Common myeloid progenitor, CD34-positive (primary cell): ENCODE measurements at regions not wholly inside any gene's neighbourhood (a gene's known extent, or its start where the extent isn't known, plus 50 kb on each side); places are given as distances from the start of the nearest gene placed in this dataset.

Source experiments
- CTCF ChIA-PET: fragments of 350-600 bp; sonication (Branson Sonifier 250); formaldehyde crosslinking; loops from one replicate; lab custom pipeline; 2021; ENCODE audit warnings: antibody characterized with exemption; lab: Charles Lee
- POLR2A ChIA-PET: fragments of 350-600 bp; sonication (Branson Sonifier 250); formaldehyde crosslinking; loops from one replicate; lab custom pipeline; 2021; ENCODE audit warnings: antibody characterized with exemption; lab: Charles Lee
- DNase-seq, 3 donors: peaks; one replicate each; pipeline versions ENCODE4 v3.0.0 to v3.0.0-alpha.2; 2013
- H3K27ac ChIP-seq, 2 experiments: 1 replicate in 1 of 2; 2 replicates in 1 of 2; pipeline ENCODE4 v1.7.0; 2013; ENCODE audit warnings: inconsistent platforms in 2 of 2, low read length in 2 of 2, mild to moderate bottlenecking in 2 of 2, low read depth in 1 of 2, moderate library complexity in 1 of 2; ENCODE audit not compliant: severe bottlenecking in 2 of 2, insufficient read depth in 1 of 2, poor library complexity in 1 of 2
- H3K27me3 ChIP-seq, 5 experiments: replicated peaks in 2 of 5; 1 replicate in 3 of 5; 2 replicates in 2 of 5; pipeline versions ENCODE4 v1.6.1 to v1.7.0; 2013; ENCODE audit warnings: low read length in 4 of 5, mild to moderate bottlenecking in 2 of 5, moderate library complexity in 2 of 5, inconsistent platforms in 1 of 5; ENCODE audit not compliant: insufficient read depth in 5 of 5, control insufficient read depth in 4 of 5
- H3K36me3 ChIP-seq, 4 experiments: 1 replicate in 2 of 4; 2 replicates in 2 of 4; pipeline versions ENCODE4 v1.6.1 to v1.7.0; 2013; ENCODE audit warnings: low read length in 3 of 4, control low read depth in 1 of 4, mild to moderate bottlenecking in 1 of 4; ENCODE audit not compliant: control insufficient read depth in 4 of 4, insufficient read depth in 4 of 4
- H3K4me1 ChIP-seq, 4 experiments: 1 replicate in 3 of 4; 2 replicates in 1 of 4; pipeline versions ENCODE4 v1.6.1 to v1.7.1; 2013; ENCODE audit warnings: low read length in 3 of 4, mild to moderate bottlenecking in 3 of 4, control low read depth in 1 of 4, inconsistent platforms in 1 of 4, moderate library complexity in 1 of 4; ENCODE audit not compliant: control insufficient read depth in 4 of 4, insufficient read depth in 4 of 4; ENCODE audit errors: control extremely low read depth in 1 of 4
- H3K4me3 ChIP-seq, 7 experiments: 1 replicate in 4 of 7; 2 replicates in 3 of 7; pipeline versions ENCODE4 v1.5.1 to v1.7.0; 2013; ENCODE audit warnings: mild to moderate bottlenecking in 7 of 7, low read length in 6 of 7, moderate library complexity in 6 of 7, inconsistent platforms in 2 of 7, low read depth in 2 of 7, control low read depth in 1 of 7; ENCODE audit not compliant: insufficient read depth in 4 of 7, control insufficient read depth in 1 of 7; ENCODE audit errors: extremely low read depth in 1 of 7
- H3K9me3 ChIP-seq, 5 experiments: 1 replicate in 4 of 5; 2 replicates in 1 of 5; pipeline versions ENCODE4 v1.6.1 to v1.7.1; 2013; ENCODE audit warnings: low read length in 4 of 5, mild to moderate bottlenecking in 2 of 5, inconsistent platforms in 1 of 5, low read depth in 1 of 5, moderate library complexity in 1 of 5; ENCODE audit not compliant: control insufficient read depth in 4 of 5, insufficient read depth in 2 of 5; ENCODE audit errors: control extremely low read depth in 1 of 5
- WGBS: methylation state at CpG from one replicate; pipeline ENCODE4 v1.1.5; 2013; ENCODE audit not compliant: insufficient coverage; 5-methylcytosine and 5-hydroxymethylcytosine counted together

DNA sequence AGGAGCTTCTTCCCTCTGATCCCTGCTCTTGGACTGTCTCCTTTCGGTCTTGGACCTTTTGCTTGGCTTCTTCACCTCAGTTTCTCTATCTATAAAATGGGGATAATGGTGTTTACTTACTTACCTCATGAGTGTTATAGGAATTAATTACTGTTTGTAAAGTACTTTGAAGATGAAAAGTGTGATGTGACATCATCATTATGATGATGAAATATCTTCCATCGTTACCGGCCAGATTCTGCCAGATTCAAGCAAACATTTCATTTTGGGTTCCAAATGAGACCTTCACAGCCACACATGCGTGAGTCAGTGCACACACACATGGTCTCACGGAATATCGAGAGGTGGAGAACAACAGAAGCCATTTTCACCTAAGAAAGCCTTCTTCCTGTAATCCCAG is 220.1 kb upstream of the RPL34 start:
- Histone ChIP-seq H3K27me3 (no peaks in the 10 kb centered on the region), H3K4me1 (no peaks in the 10 kb centered on the region), H3K36me3 (no peaks in the 10 kb centered on the region), H3K9me3 (peaks cover 0 to 2% (median 0%) of the 10 kb centered on the region in 5 experiments), H3K4me3 (no peak overlapping the region), H3K27ac (no peak overlapping the region)
- ChIA-PET POLR2A (no interaction called here), CTCF (no interaction called here)
- WGBS = 99% methylated on average over 5 of the region's 6 CpGs
- no peak for DNase-seq

DNA sequence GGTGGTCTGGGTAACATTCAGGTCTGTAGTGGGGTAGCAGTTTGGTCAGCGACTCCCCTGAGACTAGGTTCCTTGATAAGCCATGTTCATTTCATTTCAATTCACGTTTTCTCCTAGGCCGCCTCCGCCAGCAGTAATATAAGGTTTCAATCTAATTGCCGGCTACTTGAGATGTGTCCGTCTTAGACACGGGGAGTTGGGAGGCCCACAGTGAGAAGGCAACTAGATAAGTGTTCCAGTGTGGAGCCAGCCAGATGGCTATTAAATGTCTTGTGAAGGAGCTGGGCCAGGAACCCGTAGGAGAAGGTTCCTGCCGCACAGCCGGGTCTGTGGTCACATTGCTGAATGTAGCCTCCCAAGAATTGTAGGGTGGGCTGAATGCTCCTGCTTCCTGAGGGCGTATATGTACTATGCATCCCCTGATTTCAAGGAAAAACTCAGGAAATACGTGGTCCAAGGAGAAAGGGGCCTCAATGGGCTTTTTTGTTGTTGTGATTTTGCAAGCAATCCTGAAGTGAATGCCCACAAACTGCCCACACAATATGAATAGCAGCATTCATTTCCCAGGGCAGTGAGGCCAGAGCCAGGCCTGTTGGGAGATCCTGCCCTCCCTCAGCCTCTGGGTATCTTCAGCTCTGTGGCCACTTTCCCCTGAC is 220.6 kb upstream of the RPL34 start:
- Histone ChIP-seq H3K9me3 (no peaks in the 10 kb centered on the region), H3K4me1 (no peaks in the 10 kb centered on the region), H3K27me3 (no peaks in the 10 kb centered on the region), H3K4me3 (no peak overlapping the region), H3K36me3 (no peaks in the 10 kb centered on the region), H3K27ac (no peak overlapping the region)
- DNase-seq = no peak
- 98% methylated on average over 10 of the region's 12 CpGs for WGBS
- ChIA-PET POLR2A (no interaction called here), CTCF (no interaction called here)

DNA sequence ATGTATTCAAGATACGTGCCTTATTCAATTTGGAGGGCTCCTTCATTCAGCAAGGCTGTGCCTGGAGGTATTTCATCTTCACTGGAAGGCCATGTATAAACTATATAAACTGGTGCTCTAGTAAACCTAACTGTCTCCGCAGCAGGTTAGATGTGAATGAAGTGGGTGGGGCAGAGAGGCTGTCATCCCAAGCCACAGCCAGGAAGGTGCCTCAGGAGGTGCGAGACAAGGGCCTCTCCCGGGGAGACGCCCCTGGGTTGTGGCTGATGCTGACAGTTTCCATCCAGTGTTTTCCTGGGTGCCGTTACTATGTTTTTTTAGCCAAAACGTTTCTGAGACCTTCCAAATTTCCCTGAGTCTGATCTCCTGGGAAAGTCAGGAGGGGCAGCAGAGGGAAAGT is 221.5 kb upstream of the RPL34 start:
- POLR2A ChIA-PET = no interaction called here
- 88% methylated on average over 4 of the region's 7 CpGs for WGBS
- H3K4me3 ChIP-seq = no peak overlapping the region
- CTCF ChIA-PET = no interaction called here
- no peaks in the 10 kb centered on the region for H3K36me3 ChIP-seq
- DNase-seq = no peak
- H3K9me3 ChIP-seq = no peaks in the 10 kb centered on the region
- H3K27ac ChIP-seq = no peak overlapping the region
- no peaks in the 10 kb centered on the region for H3K4me1 ChIP-seq
- H3K27me3 ChIP-seq = no peaks in the 10 kb centered on the region

DNA sequence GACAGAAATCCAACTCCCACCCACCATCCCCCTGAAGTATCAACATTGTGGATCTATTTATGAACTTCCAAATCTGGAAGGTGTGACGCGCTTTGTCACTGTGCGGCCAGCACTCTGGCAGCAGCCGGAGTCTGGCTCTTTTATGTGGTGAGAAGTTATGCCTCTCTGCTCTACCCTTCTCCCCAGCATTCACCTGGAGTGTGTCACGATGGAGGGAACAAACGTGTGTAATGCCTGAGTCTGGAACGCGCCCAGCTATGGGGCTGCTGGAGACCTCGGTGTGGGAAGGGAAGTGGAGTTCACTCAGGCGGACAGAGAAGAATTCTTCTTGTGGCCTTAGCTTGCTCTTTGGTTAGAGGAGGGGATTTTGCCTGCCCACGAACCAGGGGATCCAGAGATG is 222.1 kb upstream of the RPL34 start:
- no peak overlapping the region for H3K4me3 ChIP-seq
- no peaks in the 10 kb centered on the region for H3K4me1 ChIP-seq
- WGBS = 86% methylated on average over 3 of the region's 11 CpGs
- no peak overlapping the region for H3K27ac ChIP-seq
- DNase-seq = no peak
- CTCF ChIA-PET = no interaction called here
- POLR2A ChIA-PET = no interaction called here
- no peaks in the 10 kb centered on the region for H3K36me3 ChIP-seq
- H3K27me3 ChIP-seq = no peaks in the 10 kb centered on the region
- H3K9me3 ChIP-seq = no peaks in the 10 kb centered on the region

DNA sequence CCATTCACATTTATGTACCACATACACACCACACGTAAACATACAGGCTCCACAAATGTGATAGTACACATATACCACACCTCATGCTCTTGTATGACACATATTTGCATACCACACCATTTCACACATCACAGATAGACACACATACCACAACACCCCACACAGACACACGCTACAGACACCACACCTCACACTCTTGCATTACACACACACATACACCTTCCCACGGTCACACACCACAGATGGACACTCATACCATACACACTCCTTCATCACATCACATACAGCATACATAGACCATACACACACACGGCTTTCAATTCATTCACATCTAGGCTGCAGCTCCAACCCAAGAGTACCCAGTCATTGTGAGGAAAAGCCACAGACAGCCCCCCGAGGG is 222.5 kb upstream of the RPL34 start:
- no peak for DNase-seq
- 100% methylated on average over 4 of the region's 5 CpGs for WGBS
- Histone ChIP-seq H3K4me1 (no peaks in the 10 kb centered on the region), H3K27me3 (no peaks in the 10 kb centered on the region), H3K4me3 (no peak overlapping the region), H3K36me3 (no peaks in the 10 kb centered on the region), H3K27ac (no peak overlapping the region), H3K9me3 (no peaks in the 10 kb centered on the region)
- CTCF ChIA-PET = no interaction called here
- POLR2A ChIA-PET = no interaction called here

DNA sequence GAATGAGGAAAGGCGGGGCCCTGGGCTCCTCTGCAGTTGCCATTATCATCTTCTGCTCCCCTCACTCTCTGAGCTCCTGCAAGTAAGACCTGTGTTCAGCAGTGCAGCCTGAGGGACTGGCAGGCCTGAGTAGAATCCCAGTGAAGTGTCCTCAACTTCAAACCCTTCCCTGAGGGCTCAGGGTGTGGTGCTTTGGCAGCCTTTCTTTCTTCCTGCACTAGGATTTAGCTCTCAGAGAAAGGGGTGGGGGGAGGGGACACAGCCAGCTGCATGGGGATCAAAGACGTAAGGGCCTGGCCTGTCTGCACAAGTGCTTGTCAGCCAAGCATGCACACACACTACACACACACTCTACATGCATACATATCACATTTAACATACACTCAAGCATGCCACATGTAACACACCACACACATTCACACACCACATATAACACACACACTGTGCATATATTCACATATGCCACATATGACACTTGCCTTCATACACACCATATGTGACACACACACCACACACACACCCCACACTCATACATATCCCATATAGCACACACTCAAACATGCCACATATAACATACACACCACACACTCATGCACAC is 223.4 kb upstream of the RPL34 start:
- no CpG with 5 or more reads among the region's 2 CpGs for WGBS
- Histone ChIP-seq H3K9me3 (no peaks in the 10 kb centered on the region), H3K4me1 (no peaks in the 10 kb centered on the region), H3K4me3 (no peak overlapping the region), H3K27me3 (no peaks in the 10 kb centered on the region), H3K36me3 (no peaks in the 10 kb centered on the region), H3K27ac (no peak overlapping the region)
- POLR2A ChIA-PET = no interaction called here
- CTCF ChIA-PET = no interaction called here
- DNase-seq = no peak

DNA sequence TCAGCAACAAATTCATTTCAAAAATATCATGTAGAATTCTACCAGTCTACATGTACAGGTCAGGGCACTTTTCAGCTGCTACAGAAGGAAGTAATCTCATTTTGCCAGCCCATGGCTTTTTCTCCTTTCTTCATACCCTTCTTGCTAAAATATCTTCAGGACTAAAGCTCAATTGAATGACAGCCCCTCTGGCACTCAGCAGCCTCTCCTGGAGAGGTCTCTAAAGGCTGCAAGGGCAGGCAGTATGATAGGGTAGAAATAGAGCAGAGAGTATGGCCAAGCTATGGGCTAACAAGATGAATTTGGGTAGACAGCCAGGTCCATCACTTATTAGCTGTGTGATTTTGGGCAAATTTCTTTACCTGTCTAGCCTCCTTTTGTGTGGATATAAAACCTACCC is 224.6 kb upstream of the RPL34 start:
- CTCF ChIA-PET = no interaction called here
- POLR2A ChIA-PET = no interaction called here
- Histone ChIP-seq H3K4me1 (no peaks in the 10 kb centered on the region), H3K9me3 (no peaks in the 10 kb centered on the region), H3K4me3 (no peak overlapping the region), H3K27me3 (no peaks in the 10 kb centered on the region), H3K36me3 (no peaks in the 10 kb centered on the region), H3K27ac (no peak overlapping the region)
- DNase-seq = no peak
